CD4-positive, alpha-beta T cell treated with Interleukin-4 for 4 hours (primary cell): ENCODE measurements at regions not wholly inside any gene's neighbourhood (a gene's known extent, or its start where the extent isn't known, plus 50 kb on each side); places are given as distances from the start of the nearest gene placed in this dataset.

Experiments
- DNase-seq: peaks from one replicate; pipeline ENCODE4 v3.0.0-alpha.2; 2020

GRCh38 chr2:55973673-55974072, 50.1 kb upstream of the EFEMP1 start:
- DNase-seq: no peak

GRCh38 chr2:55976681-55977080, 53.1 kb upstream of the EFEMP1 start:
- DNase-seq: no peak

GRCh38 chr2:55985406-55985805, 61.8 kb upstream of the EFEMP1 start:
- no peak for DNase-seq

GRCh38 chr2:55986001-55986400, 62.4 kb upstream of the EFEMP1 start:
- DNase-seq: no peak

GRCh38 chr2:55986700-55987440, 63.3 kb upstream of the EFEMP1 start:
- no peak for DNase-seq

- no peak for DNase-seq
Observed at GRCh38 chr2:55989405-55989804, 65.8 kb upstream of the EFEMP1 start.

- no peak for DNase-seq
Observed at GRCh38 chr2:55992455-55992854, 68.9 kb upstream of the EFEMP1 start.

- no peak for DNase-seq
Observed at GRCh38 chr2:55993685-55994084, 70.1 kb upstream of the EFEMP1 start.

GRCh38 chr2:55995211-55995610, 71.6 kb upstream of the EFEMP1 start:
- no peak for DNase-seq

- no peak for DNase-seq
Observed at GRCh38 chr2:55995902-55996301, 72.3 kb upstream of the EFEMP1 start.

GRCh38 chr2:55999231-55999630, 75.6 kb upstream of the EFEMP1 start:
- no peak for DNase-seq

GRCh38 chr2:55999790-56000189, 76.2 kb upstream of the EFEMP1 start:
- DNase-seq: no peak

GRCh38 chr2:56001947-56002346, 78.4 kb upstream of the EFEMP1 start:
- no peak for DNase-seq

- no peak for DNase-seq
Observed at GRCh38 chr2:56008661-56009431, 85.3 kb upstream of the EFEMP1 start.

GRCh38 chr2:56009758-56010458, 86.3 kb upstream of the EFEMP1 start:
- DNase-seq: no peak

GRCh38 chr2:56011624-56012023, 88.0 kb upstream of the EFEMP1 start:
- no peak for DNase-seq

GRCh38 chr2:56012221-56012765, 88.7 kb upstream of the EFEMP1 start:
- no peak for DNase-seq

- DNase-seq: no peak
Observed at GRCh38 chr2:56013475-56013874, 89.9 kb upstream of the EFEMP1 start.

GRCh38 chr2:56014046-56014730, 90.6 kb upstream of the EFEMP1 start:
- DNase-seq: no peak

GRCh38 chr2:56015711-56016115, 92.1 kb upstream of the EFEMP1 start:
- DNase-seq: no peak

GRCh38 chr2:56017784-56018183, 94.2 kb upstream of the EFEMP1 start:
- DNase-seq: no peak

- DNase-seq: no peak
Observed at GRCh38 chr2:56018267-56018666, 94.7 kb upstream of the EFEMP1 start.

GRCh38 chr2:56021136-56021474, 97.5 kb upstream of the EFEMP1 start:
- no peak for DNase-seq
